GM23338 (cell line): ENCODE measurements at regions not wholly inside any gene's neighbourhood (a gene's known extent, or its start where the extent isn't known, plus 50 kb on each side); places are given as distances from the start of the nearest gene placed in this dataset.

Source experiments
- ATAC-seq: fragments of 200-7000 bp; cut with Tn5 transposase; 3 replicates; pipeline ENCODE4 v1.9.1; 2020
- DNase-seq: peaks from one replicate; pipeline ENCODE4 v3.0.0-alpha.2; 2015; ENCODE audit warnings: low spot score
- H2AFZ ChIP-seq: fragments of 200-600 bp; sonication (generic); 2 replicates; pipeline ENCODE4 v1.8.0; 2016; ENCODE audit warnings: antibody characterized with exemption, mild to moderate bottlenecking, moderate library complexity
- H3F3A ChIP-seq: fragments of 200-600 bp; sonication (generic); replicated peaks from 2 replicates; pipeline ENCODE4 v1.8.0; 2017; ENCODE audit warnings: antibody characterized with exemption, mixed run types, low read depth
- H3K27ac ChIP-seq: fragments of 200-600 bp; sonication (generic); 2 replicates; pipeline ENCODE4 v1.6.1; 2016; ENCODE audit warnings: low read depth
- H3K27me3 ChIP-seq: fragments of 200-600 bp; sonication (generic); 2 replicates; pipeline ENCODE4 v1.8.0; 2016; ENCODE audit warnings: mild to moderate bottlenecking, mixed run types, moderate library complexity; ENCODE audit not compliant: insufficient read depth
- H3K36me3 ChIP-seq: fragments of 200-600 bp; sonication (generic); 2 replicates; pipeline ENCODE4 v1.8.0; 2016; ENCODE audit warnings: mild to moderate bottlenecking; ENCODE audit not compliant: insufficient read depth
- H3K4me1 ChIP-seq: fragments of 200-600 bp; sonication (generic); 2 replicates; pipeline ENCODE4 v1.8.0; 2016; ENCODE audit warnings: mild to moderate bottlenecking, moderate library complexity; ENCODE audit not compliant: insufficient read depth
- H3K4me2 ChIP-seq: fragments of 200-600 bp; sonication (generic); 2 replicates; pipeline ENCODE4 v1.7.1; 2017; ENCODE audit warnings: mixed run types
- H3K4me3 ChIP-seq: fragments of 200-600 bp; sonication (generic); 2 replicates; pipeline ENCODE4 v1.6.1; 2016; ENCODE audit warnings: mixed run types
- H3K79me2 ChIP-seq: fragments of 200-600 bp; sonication (generic); replicated peaks from 2 replicates; pipeline ENCODE4 v1.8.0; 2017; ENCODE audit warnings: mild to moderate bottlenecking; ENCODE audit not compliant: insufficient read depth
- H3K9me2 ChIP-seq: fragments of 200-600 bp; sonication (generic); 2 replicates; pipeline ENCODE4 v1.8.0; 2017; ENCODE audit not compliant: insufficient read depth
- H4K20me1 ChIP-seq: fragments of 200-600 bp; sonication (generic); replicated peaks from 2 replicates; pipeline ENCODE4 v1.8.0; 2017; ENCODE audit warnings: mild to moderate bottlenecking; ENCODE audit not compliant: insufficient read depth
- H3K27ac Mint-ChIP-seq: 2 replicates; pipeline ENCODE4 v1.8.0; 2020; ENCODE audit warnings: inconsistent platforms, mild to moderate bottlenecking, moderate library complexity, mixed read lengths
- H3K27me3 Mint-ChIP-seq: 3 replicates; pipeline ENCODE4 v1.8.0; 2022; ENCODE audit warnings: low read depth, mild to moderate bottlenecking, moderate library complexity, mixed read lengths, inconsistent platforms; ENCODE audit not compliant: insufficient read depth, poor library complexity
- H3K36me3 Mint-ChIP-seq: 3 replicates; pipeline ENCODE4 v1.8.0; 2021; ENCODE audit warnings: low read depth, mild to moderate bottlenecking, inconsistent platforms, moderate library complexity, mixed read lengths
- H3K4me1 Mint-ChIP-seq: 3 replicates; pipeline ENCODE4 v1.8.0; 2020; ENCODE audit warnings: mild to moderate bottlenecking, inconsistent platforms, mixed read lengths
- H3K4me3 Mint-ChIP-seq: 3 replicates; pipeline ENCODE4 v1.8.0; 2021; ENCODE audit warnings: moderate library complexity, mild to moderate bottlenecking, inconsistent platforms, mixed read lengths
- H3K9me3 Mint-ChIP-seq: 3 replicates; pipeline ENCODE4 v1.8.0; 2020; ENCODE audit warnings: moderate library complexity, mild to moderate bottlenecking, inconsistent platforms, mixed read lengths
- CREB1 ChIP-seq: fragments of 250-450 bp; sonication (Bioruptor Pico); IDR thresholded peaks from 2 replicates; pipeline ENCODE4 v1.5.0; 2020; ENCODE audit warnings: low read depth, mild to moderate bottlenecking, moderate library complexity
- ETS1 ChIP-seq: IDR thresholded peaks from 2 replicates; pipeline ENCODE4 v1.6.1; 2016; ENCODE audit warnings: antibody characterized with exemption
- JUNB ChIP-seq: IDR thresholded peaks from one replicate; pipeline ENCODE4 v1.6.1; 2016; ENCODE audit warnings: antibody characterized with exemption; ENCODE audit not compliant: unreplicated experiment
- ZNF462 ChIP-seq: fragments of 250-450 bp; sonication (Bioruptor Pico); IDR thresholded peaks from 2 replicates; pipeline ENCODE4 v1.5.0; 2020; ENCODE audit warnings: mild to moderate bottlenecking, moderate library complexity

- Histone ChIP-seq H3K4me2 (no peak overlapping the region), H3F3A (no peaks in the 10 kb centered on the region), H3K27me3 (no peaks in the 10 kb centered on the region), H3K36me3 (no peaks in the 10 kb centered on the region), H4K20me1 (no peaks in the 10 kb centered on the region), H2AFZ (no peak overlapping the region), H3K4me3 (no peak overlapping the region), H3K4me1 (no peaks in the 10 kb centered on the region), H3K27ac (no peak overlapping the region), H3K9me2 (no peaks in the 10 kb centered on the region), H3K79me2 (no peaks in the 10 kb centered on the region)
- Mint-ChIP-seq H3K36me3 (no peaks in the 10 kb centered on the region), H3K9me3 (no peaks in the 10 kb centered on the region), H3K4me1 (peaks cover 2% of the 10 kb centered on the region; the same call in 1 of the 3 replicates), H3K27me3 (no peaks in the 10 kb centered on the region), H3K27ac (no peak overlapping the region), H3K4me3 (no peak overlapping the region)
- DNase-seq, result no peak
- no peak for TF ChIP-seq ZNF462 (CRISPR knock-in tag)
- no peak for TF ChIP-seq JUNB
- no peak for TF ChIP-seq ETS1
- no peak for ATAC-seq
Observed at GRCh38 chr2:193783681-193784080, 1588.9 kb upstream of the TMEFF2 start.

GRCh38 chr2:193778293-193778692 is 1583.6 kb upstream of the TMEFF2 start:
- Histone ChIP-seq H3K4me1 (no peaks in the 10 kb centered on the region), H3K36me3 (no peaks in the 10 kb centered on the region), H3K4me2 (no peak overlapping the region), H3F3A (no peaks in the 10 kb centered on the region), H3K4me3 (no peak overlapping the region), H3K27ac (no peak overlapping the region), H4K20me1 (no peaks in the 10 kb centered on the region), H3K79me2 (no peaks in the 10 kb centered on the region), H3K9me2 (no peaks in the 10 kb centered on the region), H2AFZ (no peak overlapping the region), H3K27me3 (no peaks in the 10 kb centered on the region)
- H3K27me3 Mint-ChIP-seq, result no peaks in the 10 kb centered on the region
- H3K27ac Mint-ChIP-seq, result no peak overlapping the region
- no peak overlapping the region for H3K4me3 Mint-ChIP-seq
- ATAC-seq, result no peak
- no peak for TF ChIP-seq CREB1 (CRISPR knock-in tag)
- no peaks in the 10 kb centered on the region for H3K9me3 Mint-ChIP-seq
- H3K36me3 Mint-ChIP-seq, result no peaks in the 10 kb centered on the region
- H3K4me1 Mint-ChIP-seq, result peaks cover 2% of the 10 kb centered on the region; the same call in 1 of the 3 replicates
- DNase-seq, result no peak
